Medulla oblongata (tissue), 1 donor: ENCODE measurements at regions not wholly inside any gene's neighbourhood (a gene's known extent, or its start where the extent isn't known, plus 50 kb on each side); places are given as distances from the start of the nearest gene placed in this dataset.

ENCODE experiments used
- DNase-seq: peaks from one replicate; pipeline ENCODE4 v3.0.0-alpha.2; 2015; ENCODE audit errors: extremely low spot score

DNA sequence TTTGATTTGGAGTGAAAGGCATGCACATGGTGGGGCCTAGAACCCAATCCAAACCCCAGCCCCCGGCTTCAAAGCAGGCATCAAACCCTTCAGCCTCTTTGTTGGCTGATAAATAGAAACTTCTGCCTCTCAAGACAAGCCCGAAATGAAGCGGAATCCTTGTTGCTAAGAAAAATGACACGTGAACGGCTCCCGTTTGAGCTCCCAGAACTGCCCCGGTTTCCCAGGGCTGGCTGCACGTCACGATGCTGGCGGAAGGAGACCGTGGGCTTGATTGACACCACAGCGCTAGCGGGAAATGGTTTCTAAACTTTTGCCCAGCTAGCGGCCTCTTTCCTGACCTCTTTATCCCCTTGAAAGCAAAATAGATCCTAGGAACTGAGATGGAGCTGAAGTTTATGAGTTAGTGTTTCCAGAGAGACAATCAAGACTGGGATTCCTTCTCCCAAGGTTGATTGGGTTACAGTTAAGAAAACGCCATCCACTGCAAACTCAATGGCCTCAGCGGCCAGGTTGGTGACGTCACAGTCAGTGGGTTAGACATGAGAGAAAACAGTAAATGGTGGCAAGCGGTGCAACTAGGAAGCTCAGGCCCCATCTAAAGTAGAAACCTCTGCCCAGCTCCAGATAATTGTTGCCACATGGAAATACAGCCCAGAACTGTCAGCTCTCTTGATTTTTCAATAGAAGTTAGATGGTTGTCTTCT, 117.0 kb downstream of the ANKRD60 start:
- no peak for DNase-seq

DNA sequence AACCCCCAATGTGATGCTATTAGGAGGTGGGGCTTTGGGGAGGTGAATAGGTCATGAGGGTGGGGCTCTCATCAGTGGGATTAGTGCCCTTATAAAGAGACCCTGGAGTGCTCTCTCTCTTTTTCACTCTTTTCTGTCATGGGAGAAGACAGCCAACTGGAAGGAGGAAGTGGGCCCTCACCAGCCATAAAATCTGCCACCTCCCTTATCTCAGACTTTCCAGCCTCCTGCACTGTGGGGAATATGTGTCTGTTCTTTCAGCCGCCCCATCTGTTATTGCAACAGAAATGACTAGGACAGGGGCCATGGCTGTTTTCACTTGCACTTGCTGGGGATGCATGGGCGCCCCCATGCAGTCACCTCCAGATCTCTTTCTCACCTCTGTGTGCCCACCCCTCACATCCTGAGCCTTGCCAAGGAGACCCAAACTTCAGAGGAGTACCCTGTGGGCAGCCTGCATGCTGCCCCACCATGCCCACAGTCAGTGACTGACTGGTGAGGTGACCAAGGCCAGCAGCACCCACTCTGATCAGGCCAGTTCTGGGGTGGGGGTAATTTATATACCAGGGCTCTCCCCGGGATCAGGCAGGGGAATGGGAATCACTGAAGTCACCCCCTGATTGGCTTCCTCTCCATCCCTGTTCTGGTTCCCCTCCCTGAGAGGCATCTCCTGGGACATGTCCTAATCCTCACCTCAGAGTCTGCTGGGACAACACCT, 118.4 kb downstream of the ANKRD60 start:
- no peak for DNase-seq

DNA sequence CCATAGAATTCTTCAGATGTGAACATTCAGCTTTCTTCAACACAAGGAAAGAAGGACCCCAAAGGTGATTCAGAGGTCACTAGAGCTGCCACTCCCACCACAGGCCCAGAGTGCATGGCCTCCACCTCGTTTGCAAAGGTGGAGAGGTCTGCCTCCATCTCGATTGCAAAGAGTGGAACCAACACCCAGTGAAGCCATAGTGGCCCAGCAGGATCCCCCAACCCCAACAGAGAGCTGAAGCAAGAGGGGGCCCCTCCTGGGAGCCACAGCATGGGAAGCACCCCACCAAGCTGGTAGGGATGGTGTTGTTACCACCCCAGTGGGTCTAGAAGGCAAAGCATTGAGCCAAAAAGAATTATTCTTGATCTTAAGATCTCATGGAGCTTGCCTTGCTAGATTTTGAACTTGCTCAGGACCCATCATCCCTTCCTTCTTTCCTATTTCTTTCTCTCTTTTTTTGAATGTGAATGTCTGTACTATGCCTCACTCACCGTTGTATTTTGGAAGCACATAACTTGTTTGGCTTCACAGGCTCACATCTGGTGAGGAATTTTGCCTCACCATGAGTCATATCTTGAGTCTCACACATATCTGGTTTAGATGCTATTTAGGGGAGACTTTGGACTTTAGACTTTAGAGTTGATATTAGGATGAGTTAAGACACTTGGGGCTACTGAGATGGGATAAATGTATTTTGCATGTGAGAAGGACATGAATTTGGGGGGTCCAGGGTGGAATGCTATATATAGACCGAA, 119.2 kb downstream of the ANKRD60 start:
- no peak for DNase-seq

- no peak for DNase-seq
Observed at GRCh38 chr20:58107533-58107932, 120.9 kb downstream of the ANKRD60 start.

DNA sequence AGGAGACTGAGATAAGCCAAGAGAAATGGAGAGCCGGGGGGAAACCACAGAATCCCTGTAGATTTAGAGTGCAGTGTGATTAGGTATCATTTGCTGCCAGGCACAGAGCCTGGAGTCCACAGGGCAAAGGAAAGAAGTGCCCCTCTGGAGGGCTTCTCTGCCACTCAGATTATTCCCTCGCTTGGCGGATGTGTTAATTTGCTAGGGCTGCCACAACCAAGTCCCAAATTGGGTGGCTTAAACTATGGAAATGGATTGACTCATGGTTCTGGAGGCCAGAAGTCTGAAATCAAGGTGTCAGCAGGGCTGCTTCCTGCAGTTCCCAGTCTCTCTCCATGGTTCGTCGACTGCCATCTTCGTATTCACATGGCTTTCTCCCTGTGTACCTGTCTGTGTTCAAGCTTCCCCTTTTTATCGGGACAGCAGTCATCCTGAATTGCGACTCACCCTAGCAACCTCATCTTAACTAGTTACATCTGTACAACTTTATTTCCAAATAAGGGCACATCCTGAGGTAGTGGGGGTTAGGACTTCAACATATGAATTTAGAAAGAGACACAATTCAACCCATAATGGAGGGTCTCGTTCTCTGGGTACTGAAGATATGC, 122.2 kb downstream of the ANKRD60 start:
- no peak for DNase-seq

- DNase-seq = no peak
Observed at GRCh38 chr20:58103961-58104360, 124.5 kb downstream of the ANKRD60 start.

GRCh38 chr20:58103517-58103904, 124.9 kb downstream of the ANKRD60 start:
- DNase-seq = no peak

- DNase-seq = no peak
Observed at GRCh38 chr20:58102744-58103516, 125.5 kb downstream of the ANKRD60 start.

GRCh38 chr20:58102261-58102660, 126.2 kb downstream of the ANKRD60 start:
- no peak for DNase-seq

DNA sequence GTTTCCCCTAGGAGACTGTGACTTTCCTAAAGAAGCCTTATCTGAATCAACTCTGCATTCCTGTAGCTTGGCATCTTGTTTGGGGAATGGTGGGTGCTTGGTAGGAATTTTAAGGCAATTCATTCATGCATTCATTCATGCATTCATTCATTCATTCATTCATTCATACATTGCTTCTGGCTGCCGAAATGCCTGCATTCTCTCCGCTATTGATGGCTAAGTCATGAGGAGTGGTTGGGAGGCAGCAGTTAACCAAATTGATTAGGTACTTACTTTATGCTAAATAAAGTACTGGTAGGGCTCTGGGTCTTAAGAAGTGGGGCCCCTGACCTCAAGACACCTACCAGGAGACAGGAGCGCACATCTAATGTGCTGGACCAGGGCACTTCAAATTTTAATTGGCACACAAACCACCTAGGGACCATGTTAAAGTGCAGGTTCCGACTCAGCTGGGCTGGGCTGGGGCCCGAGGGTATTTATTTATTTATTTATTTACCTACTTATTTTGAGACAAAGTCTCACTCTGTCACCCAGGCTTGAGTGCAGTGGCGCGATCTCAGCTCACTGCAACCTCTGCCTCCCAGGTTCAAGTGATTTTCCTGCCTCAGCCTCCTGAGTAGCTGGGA, 127.6 kb downstream of the ANKRD60 start:
- no peak for DNase-seq

DNA sequence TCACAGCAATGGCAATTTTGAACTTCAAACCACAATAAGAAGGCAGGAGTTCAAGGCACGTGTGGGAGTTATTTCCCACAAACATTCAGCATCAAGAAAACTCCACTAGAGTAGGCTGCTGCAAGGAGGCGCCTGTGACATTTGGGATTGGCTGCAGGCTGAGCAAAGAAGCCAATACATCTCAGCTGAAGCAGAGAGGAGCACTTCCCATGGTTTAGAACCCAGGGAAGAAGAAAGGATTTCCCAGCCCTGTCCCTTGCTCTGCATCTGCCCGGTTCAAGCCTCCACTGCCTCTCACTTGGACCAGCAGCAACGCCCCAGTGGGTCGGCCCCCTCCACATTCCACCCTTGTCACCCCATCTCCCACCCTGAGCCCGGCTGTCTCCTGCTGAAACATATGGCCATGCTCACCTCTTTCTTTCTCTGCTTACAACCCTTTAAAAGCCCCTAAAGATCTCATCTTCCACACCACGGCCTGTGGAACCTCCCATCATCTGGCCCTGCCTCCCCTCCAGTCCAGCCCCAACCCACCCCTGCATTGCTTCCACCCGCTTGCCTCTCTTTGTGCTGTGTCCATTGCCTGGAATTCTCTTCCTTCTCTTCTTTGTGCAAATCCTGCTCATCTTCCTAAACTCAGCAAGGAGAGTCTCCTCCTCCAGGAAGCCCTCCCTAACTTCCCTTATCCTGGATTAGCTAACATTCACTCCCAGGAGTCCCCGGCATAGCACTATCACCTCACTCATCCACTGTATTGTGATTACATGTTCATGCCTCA, 128.3 kb downstream of the ANKRD60 start:
- DNase-seq = no peak

DNA sequence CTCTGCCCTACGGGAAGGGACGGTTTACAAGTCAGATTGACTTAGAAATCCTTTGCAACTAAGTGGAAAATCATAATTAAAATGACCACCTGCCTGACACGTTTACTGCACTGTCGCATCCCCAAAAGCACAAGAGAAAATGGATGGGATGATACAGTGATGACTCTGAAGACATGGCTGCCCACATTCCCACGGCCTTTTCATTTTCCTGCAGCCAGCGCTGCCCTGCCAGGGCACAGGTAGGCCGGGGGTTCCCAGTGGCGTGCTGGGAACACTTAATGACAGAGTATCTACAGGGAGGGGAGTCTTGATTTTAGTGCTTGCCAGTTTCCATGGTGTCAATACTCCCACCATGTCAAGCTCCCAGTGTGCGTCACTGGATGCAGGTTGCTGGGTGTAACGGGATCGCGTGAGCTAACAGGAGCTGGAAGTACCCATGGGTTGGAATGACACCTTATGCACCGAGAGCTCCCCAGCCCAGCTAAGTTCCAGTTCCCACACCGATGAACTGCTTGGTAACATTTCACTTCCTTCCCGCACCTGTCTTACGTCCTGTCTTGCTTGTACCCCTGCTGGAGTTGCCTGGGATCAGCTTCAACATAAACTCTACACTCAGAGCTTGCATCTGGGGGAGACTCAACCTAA, 129.0 kb downstream of the ANKRD60 start:
- no peak for DNase-seq

GRCh38 chr20:58098571-58098970, 129.9 kb downstream of the ANKRD60 start:
- DNase-seq = no peak

DNA sequence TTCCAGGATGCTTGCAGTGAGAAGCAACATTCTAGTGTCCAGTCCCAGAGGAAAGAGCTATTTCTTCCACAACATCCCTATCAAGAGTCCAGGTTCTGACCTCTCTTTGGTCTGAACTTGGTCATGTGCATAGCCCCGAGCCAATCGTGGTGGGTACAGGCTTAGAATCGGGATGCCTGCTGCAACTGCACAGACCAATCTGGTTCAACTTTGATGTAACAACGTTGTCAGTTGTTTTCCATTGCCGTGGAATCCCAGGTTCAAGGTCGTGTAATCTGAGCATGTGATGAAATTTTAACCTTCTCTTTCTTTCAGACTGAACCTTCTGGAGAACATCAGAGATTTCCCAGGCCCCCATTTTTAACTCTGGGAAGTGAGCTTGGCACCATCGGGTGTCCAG, 130.5 kb downstream of the ANKRD60 start:
- DNase-seq = no peak

- DNase-seq = no peak
Observed at GRCh38 chr20:58097429-58097828, 131.0 kb downstream of the ANKRD60 start.

DNA sequence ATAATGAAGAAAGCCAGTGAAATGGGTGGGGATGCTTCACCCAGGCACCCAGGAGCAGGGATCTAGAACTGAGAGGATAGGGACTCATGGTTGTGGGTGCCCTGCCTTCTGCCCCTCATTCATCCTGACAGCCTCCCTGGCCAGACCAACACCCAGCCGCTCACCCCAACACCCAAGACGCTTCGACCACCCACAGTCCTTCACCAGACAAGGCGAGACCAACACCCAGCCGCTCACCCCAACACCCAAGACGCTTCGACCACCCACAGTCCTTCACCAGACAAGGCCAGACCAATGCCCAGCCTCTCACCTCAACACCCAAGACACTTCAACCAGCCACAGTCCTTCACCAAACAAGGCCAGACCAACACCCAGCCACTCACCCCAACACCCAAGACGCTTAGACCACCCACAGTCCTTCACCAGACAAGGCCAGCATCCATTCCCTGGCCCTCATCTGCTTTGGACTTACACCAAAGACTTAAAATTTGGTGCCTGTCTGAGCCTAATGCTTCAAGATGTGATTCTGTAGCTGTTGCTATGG, 131.5 kb downstream of the ANKRD60 start:
- DNase-seq = no peak

DNA sequence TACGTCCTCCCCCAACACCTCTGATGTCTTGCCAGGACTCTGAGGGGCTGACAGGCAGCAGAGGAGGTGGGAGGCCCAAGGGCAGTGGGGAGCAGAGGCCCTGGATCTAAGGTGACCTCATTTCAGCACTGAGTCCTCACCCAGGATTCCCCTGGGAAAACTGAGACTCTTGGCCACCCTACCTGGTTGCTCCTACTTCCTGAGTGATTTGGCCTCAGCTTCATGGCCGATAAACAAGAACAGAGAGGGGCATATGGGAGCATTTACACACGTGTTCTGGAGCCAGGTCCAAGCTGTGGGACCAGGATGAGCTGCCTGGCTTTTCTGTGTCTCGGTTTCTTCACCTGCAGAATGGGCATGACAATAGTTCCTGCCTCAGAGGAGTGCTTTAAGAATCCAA, 133.8 kb downstream of the ANKRD60 start:
- no peak for DNase-seq

GRCh38 chr20:58094160-58094559, 134.3 kb downstream of the ANKRD60 start:
- DNase-seq = no peak

GRCh38 chr20:58092871-58093270, 135.6 kb downstream of the ANKRD60 start:
- no peak for DNase-seq

DNA sequence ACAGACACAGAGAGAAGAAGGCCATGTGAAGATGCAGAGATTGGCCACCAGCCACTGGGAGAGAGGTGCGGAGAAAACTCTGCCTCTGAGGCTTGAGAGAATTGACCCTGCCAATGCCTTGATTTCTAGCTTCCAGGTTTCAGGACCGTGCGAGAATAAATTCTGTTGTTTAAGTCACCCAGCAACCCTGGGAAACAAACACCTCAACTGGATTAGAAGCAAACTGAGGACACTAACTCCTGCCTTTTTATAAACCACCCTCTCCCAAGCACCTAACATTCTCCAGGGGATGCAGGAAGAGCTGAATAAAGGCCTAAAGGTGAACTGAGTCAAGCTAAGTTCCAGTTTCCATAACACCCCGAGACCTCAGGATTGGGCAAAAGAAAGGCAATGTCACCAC, 136.1 kb downstream of the ANKRD60 start:
- DNase-seq = no peak
